GM23338 (cell line): ENCODE measurements at regions not wholly inside any gene's neighbourhood (a gene's known extent, or its start where the extent isn't known, plus 50 kb on each side); places are given as distances from the start of the nearest gene placed in this dataset.

Experiments
- ATAC-seq: fragments of 200-7000 bp; cut with Tn5 transposase; 3 replicates; pipeline ENCODE4 v1.9.1; 2020
- DNase-seq: peaks from one replicate; pipeline ENCODE4 v3.0.0-alpha.2; 2015; ENCODE audit warnings: low spot score
- H2AFZ ChIP-seq: fragments of 200-600 bp; sonication (generic); 2 replicates; pipeline ENCODE4 v1.8.0; 2016; ENCODE audit warnings: antibody characterized with exemption, mild to moderate bottlenecking, moderate library complexity
- H3F3A ChIP-seq: fragments of 200-600 bp; sonication (generic); replicated peaks from 2 replicates; pipeline ENCODE4 v1.8.0; 2017; ENCODE audit warnings: antibody characterized with exemption, mixed run types, low read depth
- H3K27ac ChIP-seq: fragments of 200-600 bp; sonication (generic); 2 replicates; pipeline ENCODE4 v1.6.1; 2016; ENCODE audit warnings: low read depth
- H3K27me3 ChIP-seq: fragments of 200-600 bp; sonication (generic); 2 replicates; pipeline ENCODE4 v1.8.0; 2016; ENCODE audit warnings: mild to moderate bottlenecking, mixed run types, moderate library complexity; ENCODE audit not compliant: insufficient read depth
- H3K36me3 ChIP-seq: fragments of 200-600 bp; sonication (generic); 2 replicates; pipeline ENCODE4 v1.8.0; 2016; ENCODE audit warnings: mild to moderate bottlenecking; ENCODE audit not compliant: insufficient read depth
- H3K4me1 ChIP-seq: fragments of 200-600 bp; sonication (generic); 2 replicates; pipeline ENCODE4 v1.8.0; 2016; ENCODE audit warnings: mild to moderate bottlenecking, moderate library complexity; ENCODE audit not compliant: insufficient read depth
- H3K4me2 ChIP-seq: fragments of 200-600 bp; sonication (generic); 2 replicates; pipeline ENCODE4 v1.7.1; 2017; ENCODE audit warnings: mixed run types
- H3K4me3 ChIP-seq: fragments of 200-600 bp; sonication (generic); 2 replicates; pipeline ENCODE4 v1.6.1; 2016; ENCODE audit warnings: mixed run types
- H3K79me2 ChIP-seq: fragments of 200-600 bp; sonication (generic); replicated peaks from 2 replicates; pipeline ENCODE4 v1.8.0; 2017; ENCODE audit warnings: mild to moderate bottlenecking; ENCODE audit not compliant: insufficient read depth
- H3K9me2 ChIP-seq: fragments of 200-600 bp; sonication (generic); 2 replicates; pipeline ENCODE4 v1.8.0; 2017; ENCODE audit not compliant: insufficient read depth
- H4K20me1 ChIP-seq: fragments of 200-600 bp; sonication (generic); replicated peaks from 2 replicates; pipeline ENCODE4 v1.8.0; 2017; ENCODE audit warnings: mild to moderate bottlenecking; ENCODE audit not compliant: insufficient read depth
- H3K27ac Mint-ChIP-seq: 2 replicates; pipeline ENCODE4 v1.8.0; 2020; ENCODE audit warnings: inconsistent platforms, mild to moderate bottlenecking, moderate library complexity, mixed read lengths
- H3K27me3 Mint-ChIP-seq: 3 replicates; pipeline ENCODE4 v1.8.0; 2022; ENCODE audit warnings: low read depth, mild to moderate bottlenecking, moderate library complexity, mixed read lengths, inconsistent platforms; ENCODE audit not compliant: insufficient read depth, poor library complexity
- H3K36me3 Mint-ChIP-seq: 3 replicates; pipeline ENCODE4 v1.8.0; 2021; ENCODE audit warnings: low read depth, mild to moderate bottlenecking, inconsistent platforms, moderate library complexity, mixed read lengths
- H3K4me1 Mint-ChIP-seq: 3 replicates; pipeline ENCODE4 v1.8.0; 2020; ENCODE audit warnings: mild to moderate bottlenecking, inconsistent platforms, mixed read lengths
- H3K4me3 Mint-ChIP-seq: 3 replicates; pipeline ENCODE4 v1.8.0; 2021; ENCODE audit warnings: moderate library complexity, mild to moderate bottlenecking, inconsistent platforms, mixed read lengths
- H3K9me3 Mint-ChIP-seq: 3 replicates; pipeline ENCODE4 v1.8.0; 2020; ENCODE audit warnings: moderate library complexity, mild to moderate bottlenecking, inconsistent platforms, mixed read lengths
- REST ChIP-seq: IDR thresholded peaks from one replicate; pipeline ENCODE4 v1.6.1; 2018; ENCODE audit warnings: antibody characterized with exemption; ENCODE audit not compliant: unreplicated experiment
- TF ChIP-seq, protein P1 (sequence below): fragments of 250-450 bp; sonication (Bioruptor Pico); IDR thresholded peaks from 2 replicates; pipeline ENCODE4 v1.5.0; 2020; ENCODE audit warnings: mild to moderate bottlenecking, moderate library complexity

DNA sequence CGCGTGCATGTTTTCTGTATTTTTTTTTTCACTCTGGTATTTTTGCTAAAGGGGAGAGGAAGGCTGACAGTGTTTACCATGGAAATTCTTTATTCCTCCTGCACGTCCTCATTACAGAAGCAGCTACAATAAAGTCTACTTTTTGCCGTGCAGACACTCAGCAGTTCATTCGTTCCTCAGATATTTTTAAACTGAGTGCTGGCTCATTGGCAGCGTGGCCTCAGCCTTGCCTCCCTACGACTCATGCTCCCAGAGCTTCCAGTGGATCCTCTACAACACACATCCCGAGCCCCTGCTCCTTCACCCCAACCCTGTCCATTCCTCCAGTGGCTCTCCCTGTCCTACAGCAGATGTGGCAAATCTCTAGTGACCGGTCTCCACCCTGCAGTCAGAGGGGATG lies 239.2 kb upstream of the ZMIZ1 start:
- peaks cover 17% of the 10 kb centered on the region; the same call in 1 of the 2 replicates for H3K9me2 ChIP-seq
- H4K20me1 ChIP-seq, result no peaks in the 10 kb centered on the region
- Mint-ChIP-seq H3K36me3 (peaks cover 8% of the 10 kb centered on the region; the same call in 2 of the 3 replicates), H3K9me3 (peaks cover 29% of the 10 kb centered on the region), H3K27me3 (peaks cover 9% of the 10 kb centered on the region), H3K27ac (no peak overlapping the region), H3K4me3 (no peak overlapping the region), H3K4me1 (peaks cover 12% of the 10 kb centered on the region)
- H3K4me3 ChIP-seq, result no peak overlapping the region
- no peak overlapping the region for H2AFZ ChIP-seq
- no peak overlapping the region for H3K4me2 ChIP-seq
- ATAC-seq (no peak), DNase-seq (no peak)
- H3K4me1 ChIP-seq, result no peaks in the 10 kb centered on the region
- H3K36me3 ChIP-seq, result no peaks in the 10 kb centered on the region
- no peak for TF ChIP-seq REST
- TF ChIP-seq, protein P1, sequence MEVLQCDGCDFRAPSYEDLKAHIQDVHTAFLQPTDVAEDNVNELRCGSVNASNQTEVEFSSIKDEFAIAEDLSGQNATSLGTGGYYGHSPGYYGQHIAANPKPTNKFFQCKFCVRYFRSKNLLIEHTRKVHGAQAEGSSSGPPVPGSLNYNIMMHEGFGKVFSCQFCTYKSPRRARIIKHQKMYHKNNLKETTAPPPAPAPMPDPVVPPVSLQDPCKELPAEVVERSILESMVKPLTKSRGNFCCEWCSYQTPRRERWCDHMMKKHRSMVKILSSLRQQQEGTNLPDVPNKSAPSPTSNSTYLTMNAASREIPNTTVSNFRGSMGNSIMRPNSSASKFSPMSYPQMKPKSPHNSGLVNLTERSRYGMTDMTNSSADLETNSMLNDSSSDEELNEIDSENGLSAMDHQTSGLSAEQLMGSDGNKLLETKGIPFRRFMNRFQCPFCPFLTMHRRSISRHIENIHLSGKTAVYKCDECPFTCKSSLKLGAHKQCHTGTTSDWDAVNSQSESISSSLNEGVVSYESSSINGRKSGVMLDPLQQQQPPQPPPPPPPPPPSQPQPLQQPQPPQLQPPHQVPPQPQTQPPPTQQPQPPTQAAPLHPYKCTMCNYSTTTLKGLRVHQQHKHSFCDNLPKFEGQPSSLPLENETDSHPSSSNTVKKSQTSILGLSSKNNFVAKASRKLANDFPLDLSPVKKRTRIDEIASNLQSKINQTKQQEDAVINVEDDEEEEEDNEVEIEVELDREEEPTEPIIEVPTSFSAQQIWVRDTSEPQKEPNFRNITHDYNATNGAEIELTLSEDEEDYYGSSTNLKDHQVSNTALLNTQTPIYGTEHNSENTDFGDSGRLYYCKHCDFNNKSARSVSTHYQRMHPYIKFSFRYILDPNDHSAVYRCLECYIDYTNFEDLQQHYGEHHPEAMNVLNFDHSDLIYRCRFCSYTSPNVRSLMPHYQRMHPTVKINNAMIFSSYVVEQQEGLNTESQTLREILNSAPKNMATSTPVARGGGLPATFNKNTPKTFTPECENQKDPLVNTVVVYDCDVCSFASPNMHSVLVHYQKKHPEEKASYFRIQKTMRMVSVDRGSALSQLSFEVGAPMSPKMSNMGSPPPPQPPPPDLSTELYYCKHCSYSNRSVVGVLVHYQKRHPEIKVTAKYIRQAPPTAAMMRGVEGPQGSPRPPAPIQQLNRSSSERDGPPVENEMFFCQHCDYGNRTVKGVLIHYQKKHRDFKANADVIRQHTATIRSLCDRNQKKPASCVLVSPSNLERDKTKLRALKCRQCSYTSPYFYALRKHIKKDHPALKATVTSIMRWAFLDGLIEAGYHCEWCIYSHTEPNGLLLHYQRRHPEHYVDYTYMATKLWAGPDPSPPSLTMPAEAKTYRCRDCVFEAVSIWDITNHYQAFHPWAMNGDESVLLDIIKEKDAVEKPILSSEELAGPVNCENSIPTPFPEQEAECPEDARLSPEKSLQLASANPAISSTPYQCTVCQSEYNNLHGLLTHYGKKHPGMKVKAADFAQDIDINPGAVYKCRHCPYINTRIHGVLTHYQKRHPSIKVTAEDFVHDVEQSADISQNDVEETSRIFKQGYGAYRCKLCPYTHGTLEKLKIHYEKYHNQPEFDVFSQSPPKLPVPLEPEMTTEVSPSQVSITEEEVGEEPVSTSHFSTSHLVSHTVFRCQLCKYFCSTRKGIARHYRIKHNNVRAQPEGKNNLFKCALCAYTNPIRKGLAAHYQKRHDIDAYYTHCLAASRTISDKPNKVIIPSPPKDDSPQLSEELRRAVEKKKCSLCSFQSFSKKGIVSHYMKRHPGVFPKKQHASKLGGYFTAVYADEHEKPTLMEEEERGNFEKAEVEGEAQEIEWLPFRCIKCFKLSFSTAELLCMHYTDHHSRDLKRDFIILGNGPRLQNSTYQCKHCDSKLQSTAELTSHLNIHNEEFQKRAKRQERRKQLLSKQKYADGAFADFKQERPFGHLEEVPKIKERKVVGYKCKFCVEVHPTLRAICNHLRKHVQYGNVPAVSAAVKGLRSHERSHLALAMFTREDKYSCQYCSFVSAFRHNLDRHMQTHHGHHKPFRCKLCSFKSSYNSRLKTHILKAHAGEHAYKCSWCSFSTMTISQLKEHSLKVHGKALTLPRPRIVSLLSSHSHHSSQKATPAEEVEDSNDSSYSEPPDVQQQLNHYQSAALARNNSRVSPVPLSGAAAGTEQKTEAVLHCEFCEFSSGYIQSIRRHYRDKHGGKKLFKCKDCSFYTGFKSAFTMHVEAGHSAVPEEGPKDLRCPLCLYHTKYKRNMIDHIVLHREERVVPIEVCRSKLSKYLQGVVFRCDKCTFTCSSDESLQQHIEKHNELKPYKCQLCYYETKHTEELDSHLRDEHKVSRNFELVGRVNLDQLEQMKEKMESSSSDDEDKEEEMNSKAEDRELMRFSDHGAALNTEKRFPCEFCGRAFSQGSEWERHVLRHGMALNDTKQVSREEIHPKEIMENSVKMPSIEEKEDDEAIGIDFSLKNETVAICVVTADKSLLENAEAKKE (CRISPR knock-in tag), result no peak
- no peak overlapping the region for H3K27ac ChIP-seq
- no peaks in the 10 kb centered on the region for H3F3A ChIP-seq
- no peaks in the 10 kb centered on the region for H3K27me3 ChIP-seq
- no peaks in the 10 kb centered on the region for H3K79me2 ChIP-seq
